Hematopoietic multipotent progenitor cell treated with erythropoietin and hydrocortisone succinate and interleukin-3 and kit ligand, for 17 days (in vitro differentiated cells): ENCODE measurements at regions not wholly inside any gene's neighbourhood (a gene's known extent, or its start where the extent isn't known, plus 50 kb on each side); places are given as distances from the start of the nearest gene placed in this dataset.
"Not testable (repeated sequence)": the region's sequence is repeated elsewhere in the genome, so short reads cannot be mapped to it uniquely, and the experiment has no call there.

Experiments
- DNase-seq: peaks from one replicate; pipeline ENCODE4 v3.0.0-alpha.2; 2015; ENCODE audit warnings: low spot score

DNA sequence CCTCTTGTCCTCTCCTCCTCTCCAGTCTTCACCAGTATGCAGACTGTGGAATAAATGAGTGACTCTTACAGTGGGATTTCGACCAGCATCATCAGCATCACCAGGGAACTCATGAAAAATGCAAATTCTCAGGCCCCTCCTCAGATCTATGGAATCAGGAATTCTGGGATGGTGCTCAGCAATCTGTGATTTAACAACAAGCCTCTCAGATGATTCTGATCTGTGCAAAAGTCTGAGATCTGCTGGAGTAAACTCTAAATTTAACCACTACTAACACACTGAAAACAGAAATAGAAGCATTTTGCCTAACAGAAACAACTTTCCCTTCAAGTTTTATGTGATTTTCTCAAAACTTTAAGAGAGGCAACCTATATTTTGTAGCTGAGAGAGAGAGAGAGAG lies 124.8 kb upstream of the FAM3C start:
- DNase-seq, result no peak

- no peak for DNase-seq
Observed at GRCh38 chr7:121519548-121520521, 123.7 kb upstream of the FAM3C start.

GRCh38 chr7:121517591-121517990 lies 121.5 kb upstream of the FAM3C start:
- DNase-seq, result no peak

DNA sequence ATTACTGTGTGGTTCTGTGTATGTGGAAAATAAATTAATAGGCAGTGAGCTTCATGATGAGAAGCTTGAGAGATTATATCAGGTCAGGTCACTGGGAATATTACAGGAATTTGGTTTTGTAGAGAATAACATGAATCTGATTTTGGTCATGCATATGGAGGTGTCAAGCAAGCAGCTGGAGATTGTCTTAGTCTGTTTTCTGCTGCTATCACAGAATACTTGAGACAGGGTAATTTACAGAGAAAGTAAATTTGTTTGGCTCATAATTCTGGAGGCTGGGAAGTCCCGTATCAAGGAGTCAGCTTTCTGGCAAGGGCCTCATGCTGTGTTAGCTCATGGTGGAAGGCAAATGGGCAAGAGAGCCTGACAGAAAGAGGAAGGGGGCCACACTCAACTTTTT lies 120.7 kb upstream of the FAM3C start:
- DNase-seq, result no peak

GRCh38 chr7:121515630-121516401 lies 119.7 kb upstream of the FAM3C start:
- DNase-seq, result no peak

- DNase-seq, result no peak
Observed at GRCh38 chr7:121515229-121515628, 119.1 kb upstream of the FAM3C start.

- no peak for DNase-seq
Observed at GRCh38 chr7:121513105-121513504, 117.0 kb upstream of the FAM3C start.

DNA sequence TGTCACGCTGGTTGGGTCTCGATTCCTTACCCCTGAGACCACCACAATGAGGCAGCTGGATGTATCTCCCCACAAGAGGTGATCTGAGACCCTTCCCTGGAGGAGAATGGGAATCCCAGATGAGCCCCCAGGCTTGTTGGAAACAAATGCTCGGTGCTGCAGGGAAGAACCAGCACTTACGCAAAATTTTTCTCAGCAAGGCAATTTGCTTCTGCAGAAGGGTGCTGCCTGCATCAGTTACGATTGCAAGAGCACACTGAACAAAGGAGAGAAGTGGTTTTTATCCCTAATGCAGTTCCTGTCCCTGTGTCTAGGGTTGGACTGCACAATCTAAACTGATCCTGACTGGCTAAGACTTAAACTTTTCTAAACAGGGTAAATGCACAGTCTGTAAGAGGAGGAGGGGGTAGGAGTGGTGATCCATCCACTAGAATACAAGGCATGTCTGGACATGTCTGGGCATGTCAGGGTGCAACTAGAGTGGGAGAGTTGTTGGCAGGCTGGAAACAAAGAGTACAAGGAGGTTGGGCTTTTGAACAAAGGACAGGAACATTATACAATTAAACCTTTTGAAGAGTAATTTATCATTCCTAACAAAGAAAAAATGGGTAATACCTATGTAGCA lies 114.9 kb upstream of the FAM3C start:
- no peak for DNase-seq

GRCh38 chr7:121510302-121510701 lies 114.2 kb upstream of the FAM3C start:
- no peak for DNase-seq

- DNase-seq, result no peak
Observed at GRCh38 chr7:121505540-121506182, 109.6 kb upstream of the FAM3C start.

GRCh38 chr7:121505021-121505420 lies 108.9 kb upstream of the FAM3C start:
- DNase-seq, result no peak

GRCh38 chr7:121504482-121504881 lies 108.4 kb upstream of the FAM3C start:
- no peak for DNase-seq

GRCh38 chr7:121503730-121504129 lies 107.6 kb upstream of the FAM3C start:
- no peak for DNase-seq

- DNase-seq, result no peak
Observed at GRCh38 chr7:121503039-121503438, 106.9 kb upstream of the FAM3C start.

GRCh38 chr7:121501566-121501965 lies 105.5 kb upstream of the FAM3C start:
- DNase-seq, result no peak

DNA sequence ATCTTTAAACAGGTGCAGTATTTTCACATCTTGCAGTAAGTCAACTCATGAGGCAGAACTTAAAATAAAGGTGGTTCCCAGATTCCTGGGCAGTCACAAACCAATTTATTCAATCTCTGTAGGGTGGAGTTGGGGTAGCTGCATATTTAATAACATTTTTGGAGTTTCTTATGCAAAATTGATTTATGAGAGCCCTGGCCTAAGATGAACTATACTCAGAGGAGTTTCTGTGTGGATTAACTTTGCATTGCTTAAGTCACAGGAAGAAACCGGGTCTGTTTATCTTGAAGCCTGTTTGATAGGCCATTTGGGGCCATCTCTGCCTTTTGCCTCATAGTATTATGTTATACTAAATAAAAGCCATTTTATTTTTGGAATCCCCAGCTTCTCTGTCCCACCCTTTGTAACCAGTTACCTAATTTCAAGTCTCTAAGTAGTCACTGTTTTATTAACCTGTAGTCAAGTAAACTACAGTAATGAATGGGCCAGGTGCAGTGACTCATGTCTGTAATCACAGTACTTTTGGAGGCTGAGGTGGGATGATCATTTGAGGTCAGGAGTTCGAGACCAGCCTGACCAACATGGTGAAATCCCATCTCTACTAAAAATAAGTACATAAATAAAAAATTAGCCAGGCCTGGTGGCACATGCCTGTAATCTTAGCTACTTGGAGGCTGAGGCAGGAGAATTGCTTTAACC lies 104.4 kb upstream of the FAM3C start:
- DNase-seq, result no peak

GRCh38 chr7:121499624-121500023 lies 103.5 kb upstream of the FAM3C start:
- DNase-seq, result no peak

- DNase-seq, result no peak
Observed at GRCh38 chr7:121498816-121499215, 102.7 kb upstream of the FAM3C start.

DNA sequence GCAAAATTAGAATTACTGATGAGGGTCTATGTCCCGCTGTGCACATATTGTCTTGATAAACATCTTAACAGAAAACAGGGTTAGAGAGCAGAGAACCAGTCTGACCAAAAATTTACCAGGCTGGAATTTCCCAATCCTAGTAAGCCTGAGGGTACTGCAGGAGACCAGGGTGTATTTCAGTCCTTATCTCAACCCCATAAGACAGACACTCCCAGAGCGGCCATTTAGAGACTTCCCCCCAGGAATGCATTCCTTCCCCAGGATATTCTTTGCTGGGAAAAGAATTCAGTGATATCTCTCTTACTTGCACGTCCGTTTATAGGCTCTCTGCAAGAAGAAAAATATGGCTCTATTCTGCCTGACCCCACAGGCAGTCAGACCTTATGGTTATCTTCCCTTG lies 101.4 kb upstream of the FAM3C start:
- DNase-seq, result not testable (repeated sequence)

GRCh38 chr7:121494516-121494915 lies 98.4 kb upstream of the FAM3C start:
- no peak for DNase-seq

- DNase-seq, result no peak
Observed at GRCh38 chr7:121493553-121493952, 97.4 kb upstream of the FAM3C start.

- DNase-seq, result no peak
Observed at GRCh38 chr7:121490309-121490708, 94.2 kb upstream of the FAM3C start.
